GM23248 (cell line): ENCODE measurements at regions not wholly inside any gene's neighbourhood (a gene's known extent, or its start where the extent isn't known, plus 50 kb on each side); places are given as distances from the start of the nearest gene placed in this dataset.

Experiments used
- EZH2 ChIP-seq: fragments of 200-600 bp; sonication (generic); IDR thresholded peaks from 2 replicates; pipeline ENCODE4 v1.6.1; 2018; ENCODE audit warnings: antibody characterized with exemption, mild to moderate bottlenecking; ENCODE audit not compliant: insufficient read depth, poor library complexity, severe bottlenecking
- EZH2phosphoT487 ChIP-seq: fragments of 200-600 bp; sonication (generic); IDR thresholded peaks from 2 replicates; pipeline ENCODE4 v1.6.1; 2018; ENCODE audit warnings: antibody characterized with exemption, moderate library complexity, mild to moderate bottlenecking, low read depth; ENCODE audit not compliant: insufficient read depth

DNA sequence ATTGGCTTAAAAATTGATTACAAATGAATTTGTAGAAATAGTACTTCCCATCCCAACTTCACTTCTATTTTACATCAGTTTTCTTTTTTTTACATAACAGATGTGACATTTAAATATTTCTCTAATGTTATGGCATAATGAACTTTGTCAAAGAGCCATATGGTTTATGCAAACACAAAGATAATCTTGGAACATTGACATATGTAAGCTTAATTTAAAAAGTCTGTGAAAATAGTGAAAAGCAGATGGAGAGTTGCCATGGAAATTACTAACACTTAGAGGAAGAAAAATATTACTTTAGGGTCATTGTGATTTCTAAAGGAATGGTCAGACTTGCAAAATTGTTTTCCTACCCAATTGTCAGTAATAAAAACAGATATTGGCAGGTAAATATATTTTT is 232.4 kb downstream of the AEBP2 start:
- TF ChIP-seq EZH2 (no peak), EZH2phosphoT487 (no peak)
